ENCODE measurements at regions not wholly inside any gene's neighbourhood (a gene's known extent, or its start where the extent isn't known, plus 50 kb on each side); places are given as distances from the start of the nearest gene placed in this dataset.

- no peak for ATAC-seq
- DNase-seq: no peak
- H3K4me1 ChIP-seq: no peaks in the 10 kb centered on the region
- H3K4me3 ChIP-seq: no peak overlapping the region
- no peaks in the 10 kb centered on the region for H3K27me3 ChIP-seq (ENCODE audit: low read depth)
- TF ChIP-seq CTCF (IDR thresholded peaks at IDR 0.05): no peak
- intact Hi-C loops (cut with DNase I): no loop called here
- no peaks in the 10 kb centered on the region for H3K9me3 ChIP-seq
- H3K27ac ChIP-seq: no peak overlapping the region
- H3K36me3 ChIP-seq: no peaks in the 10 kb centered on the region
Measured at GRCh38 chr1:90371448-90371813, 345.7 kb downstream of the BARHL2 start.

DNA sequence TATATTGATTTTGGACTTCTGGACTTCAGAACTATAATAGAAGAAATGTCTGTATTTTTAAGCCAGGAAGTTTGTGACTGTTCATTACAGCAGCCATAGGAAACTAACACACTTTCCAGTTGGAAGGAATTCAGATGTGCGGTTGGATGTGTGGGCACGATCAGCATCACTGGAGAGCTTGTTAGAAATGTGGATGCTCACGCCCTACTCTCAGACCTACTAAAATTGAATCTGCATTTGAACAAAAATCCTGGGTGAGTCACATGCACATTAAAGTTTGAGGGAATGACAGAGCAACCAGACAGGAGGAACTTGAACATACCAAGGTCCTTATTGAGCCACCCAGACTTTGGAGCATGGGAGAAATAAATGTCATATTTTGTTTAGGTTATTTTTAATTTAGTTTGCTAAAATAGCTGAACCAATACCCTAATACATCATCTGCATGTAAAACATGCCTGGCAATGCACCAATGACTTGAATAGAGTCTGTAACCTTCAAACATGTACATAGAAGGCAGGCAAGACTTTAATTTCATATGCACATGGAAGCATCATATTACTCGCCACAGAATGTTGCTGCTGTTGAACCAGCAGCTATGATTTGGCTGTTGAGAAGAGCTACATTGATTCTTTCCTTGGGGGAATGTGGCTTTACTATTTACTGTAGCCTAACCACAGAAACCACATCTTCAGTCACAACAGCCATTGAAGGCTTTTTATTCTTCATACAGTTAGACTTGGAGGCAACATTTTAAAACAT lies 346.2 kb downstream of the BARHL2 start:
- Histone ChIP-seq H3K9me3 (no peaks in the 10 kb centered on the region), H3K36me3 (no peaks in the 10 kb centered on the region), H3K27me3 (ENCODE audit: low read depth) (no peaks in the 10 kb centered on the region), H3K4me1 (no peaks in the 10 kb centered on the region), H3K27ac (no peak overlapping the region), H3K4me3 (no peak overlapping the region)
- no peak for TF ChIP-seq CTCF (IDR thresholded peaks at IDR 0.05)
- no peak for ATAC-seq
- intact Hi-C loops (cut with DNase I): no loop called here
- no peak for DNase-seq

DNA sequence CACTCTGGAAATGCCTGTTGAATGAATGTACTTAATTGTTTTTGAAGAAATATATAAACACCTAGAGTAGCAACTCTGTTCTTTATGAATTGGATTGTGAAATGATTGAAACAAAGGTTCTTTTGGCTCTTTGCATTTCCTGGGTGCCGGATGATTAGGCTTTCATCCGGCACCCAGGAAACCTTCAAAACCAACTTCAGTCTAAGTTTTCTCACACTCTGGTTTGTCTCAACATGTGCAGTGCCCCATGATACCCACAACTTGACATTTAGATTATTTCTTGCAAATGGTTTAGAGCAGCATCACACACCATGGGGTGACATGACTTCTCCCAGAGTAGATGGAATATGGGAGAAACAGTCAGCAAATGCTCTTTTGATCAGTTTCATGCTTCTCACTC lies 354.9 kb downstream of the BARHL2 start:
- ATAC-seq: no peak
- intact Hi-C loops (cut with DNase I): no loop called here

DNA sequence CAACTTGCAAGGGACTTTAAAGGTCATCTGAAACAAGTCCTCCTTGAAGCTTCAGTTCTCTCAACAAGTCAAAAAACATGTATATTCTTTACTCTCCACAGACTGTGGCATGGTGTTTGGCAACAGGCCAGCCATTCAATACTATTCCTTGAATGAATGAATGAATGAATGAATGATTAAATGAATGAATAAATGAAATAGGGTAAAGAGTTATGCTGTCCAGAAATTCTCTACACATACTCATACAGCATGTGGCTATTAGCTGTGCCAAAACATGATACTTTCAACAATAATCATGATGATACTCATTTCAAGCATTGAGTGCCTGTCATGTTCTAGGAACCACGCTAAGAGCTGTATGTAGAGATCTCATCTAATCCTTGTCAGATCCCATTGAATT lies 356.1 kb downstream of the BARHL2 start:
- ATAC-seq: no peak
- Histone ChIP-seq H3K27ac (no peak overlapping the region), H3K36me3 (no peaks in the 10 kb centered on the region), H3K4me1 (no peaks in the 10 kb centered on the region), H3K27me3 (ENCODE audit: low read depth) (no peaks in the 10 kb centered on the region), H3K9me3 (no peaks in the 10 kb centered on the region), H3K4me3 (no peak overlapping the region)
- DNase-seq: no peak
- intact Hi-C loops (cut with DNase I): no loop called here
- TF ChIP-seq CTCF (IDR thresholded peaks at IDR 0.05): no peak

More for the DNA sequence above, 354.9 kb downstream of the BARHL2 start:
- TF ChIP-seq CTCF (IDR thresholded peaks at IDR 0.05): no peak
- DNase-seq: no peak
- H3K27me3 ChIP-seq (ENCODE audit: low read depth): no peaks in the 10 kb centered on the region
- no peaks in the 10 kb centered on the region for H3K36me3 ChIP-seq
- no peak overlapping the region for H3K27ac ChIP-seq
- no peaks in the 10 kb centered on the region for H3K9me3 ChIP-seq
- no peaks in the 10 kb centered on the region for H3K4me1 ChIP-seq
- no peak overlapping the region for H3K4me3 ChIP-seq

DNA sequence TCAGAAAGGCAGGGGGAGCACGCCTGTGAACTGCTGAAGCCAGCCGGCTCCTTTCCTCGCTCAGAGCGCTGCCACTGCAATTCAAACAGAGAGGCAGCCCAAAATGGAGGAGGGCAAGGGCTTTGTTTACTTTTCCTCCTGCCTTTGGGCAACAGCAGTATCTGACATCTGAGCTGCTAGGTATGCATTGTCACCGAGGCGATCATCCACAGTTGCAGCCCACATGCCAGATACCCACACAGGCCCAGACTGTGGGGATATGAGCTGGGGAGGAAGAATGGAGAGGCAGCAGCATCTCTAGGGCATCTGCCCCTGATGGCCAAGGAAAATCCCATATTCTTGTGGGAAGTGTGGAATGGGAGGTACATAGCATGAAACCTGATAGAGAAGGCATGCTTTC lies 357.1 kb downstream of the BARHL2 start:
- Histone ChIP-seq H3K36me3 (no peaks in the 10 kb centered on the region), H3K27ac (no peak overlapping the region), H3K27me3 (ENCODE audit: low read depth) (no peaks in the 10 kb centered on the region), H3K4me3 (no peak overlapping the region), H3K9me3 (no peaks in the 10 kb centered on the region), H3K4me1 (no peaks in the 10 kb centered on the region)
- TF ChIP-seq CTCF (IDR thresholded peaks at IDR 0.05): no peak
- intact Hi-C loops (cut with DNase I): no loop called here
- ATAC-seq (no peak), DNase-seq (no peak)
